ENCODE measurements at regions not wholly inside any gene's neighbourhood (a gene's known extent, or its start where the extent isn't known, plus 50 kb on each side); places are given as distances from the start of the nearest gene placed in this dataset.

GRCh38 chr4:57412259-57413054 is 302.3 kb upstream of the IGFBP7 start:
- Histone ChIP-seq H3K4me1 (no peaks in the 10 kb centered on the region), H3K36me3 (no peaks in the 10 kb centered on the region), H3K27ac (no peak overlapping the region), H3K27me3 (no peaks in the 10 kb centered on the region), H3K9me3 (no peaks in the 10 kb centered on the region), H3K4me3 (no peak overlapping the region)
- no peak for ATAC-seq (ENCODE audit: low FRiP score in 2 of 2)
- DNase-seq, result no peak
- TF ChIP-seq POLR2AphosphoS5 (IDR thresholded peaks at IDR 0.05) (no peak), POLR2A (IDR thresholded peaks at IDR 0.05) (no peak), CTCF (IDR thresholded peaks at IDR 0.05) (no peak), EP300 (IDR thresholded peaks at IDR 0.05) (no peak)
- 90 to 92% methylated on average over 5 of the region's 5 CpGs for WGBS, 2 donors

GRCh38 chr4:57410331-57411052 is 300.3 kb upstream of the IGFBP7 start:
- TF ChIP-seq EP300 (IDR thresholded peaks at IDR 0.05), result no peak
- no peak for TF ChIP-seq CTCF (IDR thresholded peaks at IDR 0.05)
- TF ChIP-seq POLR2AphosphoS5 (IDR thresholded peaks at IDR 0.05), result no peak
- DNase-seq, result no peak
- Histone ChIP-seq H3K36me3 (no peaks in the 10 kb centered on the region), H3K27ac (no peak overlapping the region), H3K4me3 (no peak overlapping the region), H3K4me1 (no peaks in the 10 kb centered on the region), H3K9me3 (no peaks in the 10 kb centered on the region), H3K27me3 (no peaks in the 10 kb centered on the region)
- no peak for ATAC-seq (ENCODE audit: low FRiP score in 2 of 2)
- WGBS, 2 donors, result 58 to 73% methylated on average over 5 of the region's 5 CpGs

- no peaks in the 10 kb centered on the region for H3K9me3 ChIP-seq
- DNase-seq (no peak), ATAC-seq (ENCODE audit: low FRiP score in 2 of 2) (no peak)
- TF ChIP-seq POLR2AphosphoS5 (IDR thresholded peaks at IDR 0.05) (no peak), POLR2A (IDR thresholded peaks at IDR 0.05) (no peak), CTCF (IDR thresholded peaks at IDR 0.05) (no peak), EP300 (IDR thresholded peaks at IDR 0.05) (no peak)
- WGBS, 2 donors, result 68 to 89% methylated on average over 2 of the region's 2 CpGs
- no peak overlapping the region for H3K4me3 ChIP-seq
- no peaks in the 10 kb centered on the region for H3K27me3 ChIP-seq
- H3K27ac ChIP-seq, result no peak overlapping the region
- H3K36me3 ChIP-seq, result no peaks in the 10 kb centered on the region
- no peaks in the 10 kb centered on the region for H3K4me1 ChIP-seq
Measured at GRCh38 chr4:57405359-57405758, 295.2 kb upstream of the IGFBP7 start.

- DNase-seq (no peak), ATAC-seq (ENCODE audit: low FRiP score in 2 of 2) (no peak)
- no peak for TF ChIP-seq POLR2A (IDR thresholded peaks at IDR 0.05)
- no peak for TF ChIP-seq CTCF (IDR thresholded peaks at IDR 0.05)
- TF ChIP-seq POLR2AphosphoS5 (IDR thresholded peaks at IDR 0.05), result no peak
- no peak for TF ChIP-seq EP300 (IDR thresholded peaks at IDR 0.05)
- Histone ChIP-seq H3K27me3 (no peaks in the 10 kb centered on the region), H3K27ac (no peak overlapping the region), H3K36me3 (no peaks in the 10 kb centered on the region), H3K4me3 (no peak overlapping the region), H3K9me3 (no peaks in the 10 kb centered on the region), H3K4me1 (no peaks in the 10 kb centered on the region)
- 54 to 59% methylated on average over 4 of the region's 4 CpGs for WGBS, 2 donors
Measured at GRCh38 chr4:57404483-57404882, 294.3 kb upstream of the IGFBP7 start.
